ENCODE measurements at regions not wholly inside any gene's neighbourhood (a gene's known extent, or its start where the extent isn't known, plus 50 kb on each side); places are given as distances from the start of the nearest gene placed in this dataset.

- DNase-seq (ENCODE audit: low read depth in 2 of 2), result no peak
Measured at GRCh38 chr21:27201197-27201596, 234.3 kb upstream of the ADAMTS5 start.

DNA sequence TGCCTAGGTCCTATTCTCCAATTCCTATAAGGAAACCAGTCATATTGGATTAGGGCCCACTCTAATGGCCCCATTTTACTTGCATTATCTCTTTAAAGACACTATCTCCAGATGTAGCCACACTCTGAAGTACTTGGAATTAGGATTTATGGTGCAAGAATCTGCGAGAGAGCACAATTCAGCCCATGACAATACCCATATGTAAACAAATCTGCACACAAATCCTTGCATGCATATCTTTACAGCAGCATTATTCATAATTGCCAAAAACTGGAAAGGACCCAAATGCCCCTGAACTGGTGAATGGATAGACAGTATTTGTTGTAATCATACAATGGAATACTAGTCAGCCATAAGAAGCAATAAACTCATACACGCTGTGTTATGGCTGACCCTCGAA lies 229.8 kb upstream of the ADAMTS5 start:
- no peak for DNase-seq (ENCODE audit: low read depth in 2 of 2)

DNA sequence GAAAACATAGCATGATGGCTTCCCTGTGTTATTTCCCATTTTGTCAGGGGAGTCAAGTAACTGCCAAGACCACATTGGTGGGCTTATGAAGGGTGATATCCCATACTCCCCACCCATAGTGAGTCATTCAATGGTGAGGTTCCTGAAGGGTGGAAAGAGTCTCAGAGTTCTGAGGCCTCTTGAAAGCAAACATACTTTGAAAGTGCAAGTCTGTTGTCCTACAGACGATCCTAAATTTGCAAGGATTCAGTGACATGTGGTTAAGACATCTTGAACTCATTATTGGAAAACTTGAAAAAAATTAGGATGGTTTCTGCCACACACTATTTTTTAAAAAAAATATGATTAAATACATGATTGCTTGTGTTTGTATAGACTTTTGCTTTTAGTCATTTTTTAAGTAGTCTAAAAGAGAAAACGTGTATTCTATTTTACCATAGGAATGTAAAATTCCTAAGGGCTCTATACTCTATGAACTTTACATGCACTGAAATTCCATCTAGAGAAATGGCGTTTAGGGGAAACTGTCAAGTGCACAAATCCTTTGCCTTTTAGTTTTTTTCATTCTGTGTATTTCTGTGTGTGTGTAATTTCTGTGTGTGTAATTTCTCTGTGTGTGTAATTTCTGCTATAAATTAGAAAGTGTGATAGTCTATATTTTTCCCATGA lies 225.5 kb upstream of the ADAMTS5 start:
- DNase-seq (ENCODE audit: low read depth in 2 of 2), result no peak

- DNase-seq (ENCODE audit: low read depth in 2 of 2), result no peak
Measured at GRCh38 chr21:27190601-27191000, 223.7 kb upstream of the ADAMTS5 start.

- no peak for DNase-seq (ENCODE audit: low read depth in 2 of 2)
Measured at GRCh38 chr21:27189870-27190269, 223.0 kb upstream of the ADAMTS5 start.

DNA sequence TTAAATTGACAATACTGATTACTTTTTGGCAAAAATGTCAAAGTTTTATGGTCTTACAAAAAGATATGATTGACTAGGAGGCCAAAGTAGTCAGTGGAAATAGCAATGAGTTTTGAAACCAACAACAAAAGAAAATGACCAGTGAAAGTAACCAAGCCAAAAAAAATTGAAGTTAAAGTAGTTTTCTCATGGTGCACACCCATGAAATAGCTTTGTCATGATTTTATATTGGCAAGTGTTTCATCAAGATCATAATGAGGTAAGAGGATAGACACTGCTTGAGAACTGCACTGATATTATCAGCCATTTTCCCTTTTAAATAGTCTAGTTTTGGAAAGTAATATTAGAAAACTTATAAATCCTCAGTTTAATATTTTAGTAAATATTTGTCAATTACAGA lies 206.2 kb upstream of the ADAMTS5 start:
- DNase-seq (ENCODE audit: low read depth in 2 of 2), result no peak

GRCh38 chr21:27171707-27172106 lies 204.8 kb upstream of the ADAMTS5 start:
- no peak for DNase-seq (ENCODE audit: low read depth in 2 of 2)

DNA sequence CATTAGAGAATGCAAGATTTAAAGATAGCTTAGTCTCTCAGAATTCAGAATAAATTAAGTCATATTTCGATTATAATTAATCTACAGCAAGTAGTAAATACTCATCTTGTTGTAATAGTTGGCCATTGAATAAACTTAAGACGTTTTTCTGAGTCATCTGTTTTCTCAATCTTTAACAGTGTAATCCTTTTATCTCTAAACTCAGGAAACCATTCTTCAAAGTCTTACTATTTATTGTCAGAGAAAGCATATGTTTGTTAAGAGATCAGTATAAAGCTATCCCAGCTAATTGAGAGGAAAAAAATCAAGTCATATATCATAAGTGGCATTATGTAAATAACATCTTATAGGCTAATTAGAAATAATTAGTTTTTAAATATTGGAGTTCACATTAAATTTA lies 201.2 kb upstream of the ADAMTS5 start:
- no peak for DNase-seq (ENCODE audit: low read depth in 2 of 2)

GRCh38 chr21:27164208-27165177 lies 197.6 kb upstream of the ADAMTS5 start:
- DNase-seq (ENCODE audit: low read depth in 2 of 2), result no peak

GRCh38 chr21:27158967-27159366 lies 192.1 kb upstream of the ADAMTS5 start:
- DNase-seq (ENCODE audit: low read depth in 2 of 2), result no peak

DNA sequence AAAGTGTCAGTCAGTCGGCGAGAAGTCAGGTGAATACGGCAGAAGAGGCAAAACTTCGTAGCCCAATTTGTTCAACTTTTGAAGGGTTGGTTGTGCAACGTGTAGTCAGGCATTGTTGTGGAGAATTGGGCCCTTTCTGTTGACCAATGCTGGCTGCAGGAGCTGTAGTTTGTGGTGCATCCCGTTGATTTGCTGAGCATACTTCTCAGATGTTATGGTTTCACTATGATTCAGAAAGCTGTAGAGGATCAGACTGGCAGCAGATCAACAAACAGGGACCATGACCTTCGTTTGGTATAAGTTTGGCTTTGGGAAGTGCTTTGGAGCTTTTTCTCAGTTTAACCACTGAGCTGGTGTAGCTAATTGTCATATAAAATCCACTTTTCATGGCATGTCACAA lies 190.2 kb upstream of the ADAMTS5 start:
- no peak for DNase-seq (ENCODE audit: low read depth in 2 of 2)

DNA sequence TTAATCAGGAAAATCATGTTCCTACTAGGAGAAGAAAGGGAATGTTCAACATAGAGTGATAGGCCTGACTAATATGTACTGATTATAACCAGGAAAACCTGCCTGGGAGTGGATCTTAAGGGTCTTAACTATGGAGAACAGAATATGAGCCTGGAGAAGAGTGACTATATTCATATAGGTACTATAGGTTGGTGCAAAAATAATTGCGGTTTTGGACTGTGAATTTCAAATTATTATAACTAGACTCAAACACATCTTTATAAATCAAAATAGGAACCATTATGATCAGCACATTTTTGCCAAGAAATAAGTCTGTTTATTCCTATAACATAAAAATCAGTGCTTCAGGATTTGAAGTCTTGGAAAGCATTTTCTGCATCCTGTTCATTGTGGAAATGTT lies 189.8 kb upstream of the ADAMTS5 start:
- no peak for DNase-seq (ENCODE audit: low read depth in 2 of 2)

DNA sequence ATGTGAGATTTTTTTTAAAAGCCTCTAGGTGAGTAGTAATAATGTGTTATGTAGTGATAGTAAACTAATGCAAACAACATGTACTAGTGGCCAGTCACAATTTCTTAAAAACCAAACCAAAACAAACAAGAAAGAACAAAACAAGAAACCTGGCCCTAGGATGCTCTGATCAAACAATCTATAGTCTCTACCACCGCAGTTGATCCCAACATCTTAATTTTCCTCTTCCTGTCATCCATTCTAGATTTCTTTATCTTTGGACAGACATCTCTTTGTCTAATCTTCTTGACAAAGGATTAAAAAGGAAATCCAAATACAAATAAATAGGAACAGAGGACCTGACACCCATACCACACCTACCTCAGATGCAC lies 188.2 kb upstream of the ADAMTS5 start:
- DNase-seq (ENCODE audit: low read depth in 2 of 2), result no peak

DNA sequence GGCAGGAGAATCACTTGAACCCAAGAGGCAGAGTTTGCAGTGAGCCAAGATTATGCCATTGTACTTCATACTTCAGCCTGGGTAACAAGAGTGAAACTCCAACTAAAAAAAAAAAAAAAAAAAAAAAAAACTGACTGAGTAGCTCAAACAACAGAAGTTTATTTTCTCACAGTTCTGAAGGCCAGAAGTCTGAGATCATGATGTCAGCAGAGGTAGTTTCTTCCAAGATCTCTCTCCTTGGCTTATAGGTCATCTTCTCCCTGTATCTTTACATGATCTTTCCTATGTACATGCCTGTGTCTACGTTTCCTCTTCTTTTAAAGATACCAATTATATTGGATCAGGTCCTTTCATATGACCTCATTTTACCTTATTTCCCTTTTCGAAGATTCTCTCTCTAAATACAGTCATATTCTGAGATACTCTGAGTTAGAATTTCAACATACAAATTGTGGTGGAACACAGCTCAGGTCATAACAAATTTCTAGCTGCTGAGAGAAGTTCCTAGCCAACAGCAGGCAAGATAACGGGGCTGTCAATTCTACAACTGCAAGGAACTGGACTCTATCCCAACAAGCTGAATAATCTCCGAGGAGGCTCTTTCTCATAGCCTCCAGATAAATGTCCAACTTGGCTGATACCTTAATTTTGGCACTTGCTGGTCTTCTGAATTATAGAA lies 187.7 kb upstream of the ADAMTS5 start:
- no peak for DNase-seq (ENCODE audit: low read depth in 2 of 2)

GRCh38 chr21:27152996-27153395 lies 186.1 kb upstream of the ADAMTS5 start:
- no peak for DNase-seq (ENCODE audit: low read depth in 2 of 2)

GRCh38 chr21:27149034-27149433 lies 182.1 kb upstream of the ADAMTS5 start:
- DNase-seq (ENCODE audit: low read depth in 2 of 2), result no peak

- no peak for DNase-seq (ENCODE audit: low read depth in 2 of 2)
Measured at GRCh38 chr21:27146268-27146667, 179.4 kb upstream of the ADAMTS5 start.

DNA sequence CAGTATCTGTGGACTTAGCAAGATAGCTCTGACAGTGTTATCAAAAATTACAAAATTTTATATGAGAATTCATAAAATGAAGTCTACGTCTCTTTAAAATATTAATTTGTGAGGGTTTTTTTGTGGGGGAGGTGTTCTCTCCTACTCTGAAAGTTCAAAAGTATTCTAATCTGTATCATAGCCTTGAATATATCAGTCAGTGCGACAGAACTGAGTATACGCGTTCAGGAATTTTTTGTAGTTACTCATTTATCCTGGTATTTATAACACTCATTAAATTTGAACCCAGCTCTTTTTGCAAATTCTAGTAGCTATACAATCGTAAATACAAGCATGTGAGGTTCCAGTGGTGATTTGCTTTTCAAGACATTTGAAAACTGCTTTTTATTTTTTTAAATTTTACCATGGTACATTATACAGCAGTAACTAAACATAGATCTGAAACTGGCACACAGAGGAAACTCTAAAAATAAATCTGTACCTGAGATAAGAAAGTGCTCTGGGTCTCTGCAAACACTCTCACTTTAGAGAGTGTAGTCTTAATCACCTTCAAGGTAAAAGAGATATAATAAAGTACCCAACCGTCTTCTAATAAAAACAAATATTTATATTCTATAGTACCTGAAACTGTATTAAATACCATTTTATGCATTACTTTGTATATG lies 178.4 kb upstream of the ADAMTS5 start:
- DNase-seq (ENCODE audit: low read depth in 2 of 2), result no peak

- no peak for DNase-seq (ENCODE audit: low read depth in 2 of 2)
Measured at GRCh38 chr21:27143476-27143875, 176.6 kb upstream of the ADAMTS5 start.

DNA sequence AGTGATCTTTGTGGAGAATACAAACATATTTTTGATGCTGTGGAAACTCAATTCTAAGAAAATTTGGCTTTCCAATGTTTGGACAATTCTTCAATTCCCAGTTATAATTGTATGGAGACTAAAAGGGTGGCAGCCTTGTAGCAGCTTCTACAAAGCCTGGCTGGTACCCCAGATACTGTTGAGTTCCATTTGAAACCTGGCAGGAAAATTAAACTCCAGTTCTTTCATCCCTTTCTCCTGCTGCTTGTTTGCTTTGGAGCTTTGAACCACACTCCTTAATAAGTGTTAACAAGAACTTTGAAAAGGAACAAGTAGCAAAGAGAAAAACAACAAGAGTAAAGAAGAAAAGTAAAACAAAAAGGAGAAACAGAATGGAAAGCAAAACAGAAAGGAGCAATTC lies 172.6 kb upstream of the ADAMTS5 start:
- no peak for DNase-seq (ENCODE audit: low read depth in 2 of 2)

- DNase-seq (ENCODE audit: low read depth in 2 of 2), result no peak
Measured at GRCh38 chr21:27134516-27134915, 167.6 kb upstream of the ADAMTS5 start.

- no peak for DNase-seq (ENCODE audit: low read depth in 2 of 2)
Measured at GRCh38 chr21:27132266-27132665, 165.4 kb upstream of the ADAMTS5 start.

Measured in stimulated activated CD8-positive, alpha-beta memory T cell treated with anti-CD3 and anti-CD28 coated beads, Interleukin-2, amount 100 ng/mL, for 48 hours (primary cell).